ENCODE measurements at regions not wholly inside any gene's neighbourhood (a gene's known extent, or its start where the extent isn't known, plus 50 kb on each side); places are given as distances from the start of the nearest gene placed in this dataset.
"Not testable (repeated sequence)": the region's sequence is repeated elsewhere in the genome, so short reads cannot be mapped to it uniquely, and the experiment has no call there.

- not testable (repeated sequence) for TF ChIP-seq CTCF, POLR2A (IDR thresholded peaks at IDR 0.05)
These were observed 62.2 kb upstream of the MUC20 start for GRCh38 chr3:195658381-195659135.
